Activated CD4-positive, alpha-beta T cell treated with anti-CD3 and anti-CD28 coated beads, Interleukin-10, Interleukin-2, amounts not matched to agents 100 ng/mL and 50 ng/mL, durations not matched to agents 16 hours and 8 hours (primary cell): ENCODE measurements at regions not wholly inside any gene's neighbourhood (a gene's known extent, or its start where the extent isn't known, plus 50 kb on each side); places are given as distances from the start of the nearest gene placed in this dataset.
"Not testable (repeated sequence)": the region's sequence is repeated elsewhere in the genome, so short reads cannot be mapped to it uniquely, and the experiment has no call there.

ENCODE experiments used
- DNase-seq: peaks from one replicate; pipeline ENCODE4 v3.0.0-alpha.2; 2020

DNA sequence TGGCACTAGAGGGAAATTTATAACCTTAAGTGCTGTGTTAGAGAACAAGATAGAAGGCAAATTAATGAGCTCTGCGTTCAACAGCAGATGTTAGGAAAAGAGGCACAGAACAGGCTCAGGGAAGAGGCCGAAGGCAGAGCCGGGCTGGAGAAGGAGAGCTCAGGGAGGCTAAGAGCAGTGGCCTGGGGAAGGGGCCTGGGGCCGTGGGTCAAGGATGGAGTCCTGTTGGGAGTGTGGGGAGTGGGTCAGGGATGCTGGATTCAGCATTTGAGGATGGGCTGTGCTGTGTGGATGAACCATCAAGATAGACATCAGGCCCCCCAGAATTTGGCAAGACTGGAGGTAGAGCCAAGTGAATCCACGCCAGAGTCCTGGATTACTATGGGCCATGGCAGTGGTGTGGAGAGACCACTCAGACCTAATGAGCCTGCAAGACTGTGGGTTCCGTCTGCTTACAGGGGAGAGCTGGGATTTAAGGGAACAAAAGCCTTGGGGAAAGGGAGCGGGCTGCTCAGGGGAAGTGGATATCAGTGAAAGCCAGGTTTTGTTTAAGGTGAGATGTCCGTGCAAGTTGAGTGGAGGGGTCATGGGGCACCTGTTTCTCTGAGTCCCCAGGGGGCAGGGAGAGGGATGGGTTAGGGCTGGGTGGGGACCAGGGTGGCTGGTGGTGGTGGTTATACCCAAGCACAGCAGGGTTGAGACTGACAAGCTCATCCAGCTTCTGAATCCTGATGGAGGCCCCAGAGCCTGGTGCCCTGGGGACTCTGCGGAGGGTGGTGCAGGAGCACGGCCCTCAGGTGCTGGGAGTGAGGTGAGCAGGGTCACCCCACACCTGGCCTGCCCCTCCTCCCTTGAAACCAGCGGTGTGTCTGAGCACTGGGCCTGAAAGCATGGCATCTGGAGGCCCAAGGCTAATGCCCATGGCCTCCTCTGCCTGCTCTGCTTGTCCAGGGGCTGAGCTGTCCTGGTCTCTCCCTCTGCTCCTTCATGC, 101.7 kb downstream of the BMS1 start:
- DNase-seq, result no peak

DNA sequence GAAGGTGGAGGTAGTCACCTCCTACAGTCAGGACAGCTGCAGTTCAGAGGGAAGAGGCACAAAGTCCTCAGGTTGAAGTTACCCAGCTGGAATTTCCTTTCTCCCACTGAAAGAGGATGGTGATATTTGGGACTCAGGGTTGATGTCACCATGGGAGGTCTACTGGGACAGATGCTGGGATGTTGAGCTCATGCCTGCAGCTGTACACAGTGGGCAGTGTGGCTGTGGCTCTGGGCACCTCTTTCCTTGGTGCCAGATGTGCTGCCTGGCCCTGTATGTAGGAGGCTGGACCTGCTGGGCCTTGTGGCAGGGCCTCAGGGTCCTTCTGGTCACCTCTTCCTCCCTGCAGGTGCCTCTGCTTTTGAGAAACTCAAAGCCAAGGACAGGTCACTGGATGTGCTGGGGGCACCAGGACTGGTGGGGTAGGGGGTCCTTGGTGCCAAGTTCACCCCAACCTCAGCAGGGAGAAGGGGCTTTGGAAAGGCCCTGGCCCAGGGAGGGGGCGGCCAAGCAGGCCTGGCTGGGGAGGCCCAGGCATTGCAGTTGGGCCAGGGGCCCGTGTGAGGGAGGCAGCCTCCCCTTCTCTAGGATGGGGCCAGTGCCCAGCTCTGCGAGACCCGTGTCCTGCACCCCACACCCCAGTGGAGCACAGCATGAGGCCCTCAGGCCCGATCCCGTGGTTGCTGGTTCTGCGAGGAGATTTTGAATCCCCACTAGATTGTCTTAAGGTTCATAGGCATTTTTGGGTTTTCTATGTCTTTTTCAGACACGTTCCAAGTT, 103.1 kb downstream of the BMS1 start:
- DNase-seq, result no peak

DNA sequence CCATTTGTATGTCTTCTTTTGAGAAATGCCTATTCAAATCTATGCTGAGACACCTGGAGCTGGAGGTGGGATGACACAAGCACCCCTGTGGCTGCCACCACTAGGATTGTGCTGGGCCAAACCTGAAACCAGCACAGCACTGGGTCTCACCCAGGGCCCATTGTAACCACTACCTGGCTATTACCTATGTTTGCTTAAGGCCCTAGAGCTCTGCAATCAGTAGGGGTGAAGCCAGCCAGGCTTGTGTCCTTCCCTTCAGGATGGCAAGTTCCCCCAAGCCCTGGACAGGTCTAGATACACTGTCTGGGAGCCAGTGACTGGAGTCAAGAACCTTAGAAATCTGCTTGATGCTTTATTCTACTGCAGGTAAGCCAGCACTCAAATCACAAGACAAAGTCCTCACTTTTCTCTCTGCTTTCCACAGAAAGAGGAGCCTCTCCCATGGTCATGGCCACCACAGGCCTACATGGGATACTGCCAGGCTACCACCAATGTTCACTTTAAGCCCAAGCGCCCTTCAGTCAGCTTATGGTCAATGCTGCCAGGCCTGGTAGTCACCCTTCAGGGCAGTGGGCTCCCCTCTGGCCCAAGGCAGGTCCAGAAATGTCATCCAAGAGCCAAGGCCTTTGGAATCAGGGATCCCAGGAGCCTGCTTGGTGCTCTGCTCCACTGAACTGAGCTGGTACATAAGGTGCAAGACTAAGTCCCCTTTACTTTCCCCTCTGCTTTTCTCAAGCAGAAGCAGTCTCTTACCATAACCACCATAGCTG, 105.3 kb downstream of the BMS1 start:
- no peak for DNase-seq

- DNase-seq, result no peak
Observed at GRCh38 chr10:42888504-42889095, 106.0 kb downstream of the BMS1 start.

DNA sequence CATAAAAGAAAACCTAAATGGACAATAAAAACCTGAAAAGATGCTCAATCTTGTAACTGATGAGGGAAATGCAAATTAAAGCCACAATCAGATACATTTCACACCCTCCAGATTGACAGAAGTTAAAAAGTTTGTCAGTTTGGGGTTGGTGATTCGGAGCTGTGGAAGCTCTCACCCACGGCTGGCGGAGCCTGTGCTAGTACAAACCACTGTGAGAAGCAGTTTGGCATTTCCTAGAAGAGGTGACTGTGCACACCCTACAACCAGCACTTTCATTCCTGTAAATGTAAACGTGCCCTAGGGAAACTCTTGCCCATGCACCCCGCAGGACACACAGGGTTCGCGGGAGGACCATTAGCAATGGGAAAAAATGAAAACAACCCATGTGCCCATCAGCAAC, 114.1 kb downstream of the BMS1 start:
- no peak for DNase-seq

DNA sequence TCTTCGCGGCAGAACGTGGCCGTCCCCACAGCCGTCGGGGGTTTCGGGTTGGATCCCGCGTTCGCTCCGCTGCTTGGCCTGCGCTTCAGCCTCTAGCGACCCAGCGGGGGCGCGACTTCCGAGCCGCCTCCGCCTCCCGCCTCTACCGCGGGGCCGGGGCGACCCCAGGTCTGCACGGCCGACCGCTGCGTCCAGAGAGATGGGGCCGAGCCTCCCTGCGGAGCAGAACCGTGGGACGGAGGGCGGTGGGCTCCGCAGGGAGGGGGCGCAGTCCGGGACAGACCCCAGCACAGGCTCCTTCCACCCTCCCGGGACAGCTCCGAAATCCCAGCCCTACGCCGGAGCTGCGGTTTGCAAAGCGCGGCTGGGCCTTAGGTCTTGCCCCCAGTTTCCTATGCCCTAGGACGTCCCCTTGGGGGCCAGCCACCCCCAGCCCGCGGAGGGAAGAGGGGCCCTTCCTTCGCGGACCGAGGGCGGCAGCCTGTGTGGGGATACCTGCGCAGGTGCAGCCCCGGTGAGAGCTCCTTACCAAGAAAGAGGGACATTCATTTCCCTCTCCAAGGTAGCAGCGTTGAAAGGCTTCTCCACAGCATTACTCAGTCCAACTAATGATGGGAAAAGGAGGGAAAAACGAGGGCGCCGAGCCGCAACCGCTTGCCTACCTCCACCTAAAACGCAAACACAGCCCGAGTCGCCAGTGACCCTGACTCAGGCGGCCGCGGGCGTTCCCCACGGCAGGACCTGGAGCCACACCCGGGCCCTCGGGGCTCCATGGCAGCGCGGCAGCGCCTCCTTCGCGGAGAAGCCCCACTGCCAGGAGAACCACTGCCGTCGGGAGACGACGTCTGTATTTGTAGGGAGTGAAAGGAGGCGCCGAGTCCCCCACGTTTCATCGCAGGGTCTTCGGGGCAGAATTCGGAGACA, 115.7 kb downstream of the BMS1 start:
- DNase-seq, result no peak

- DNase-seq, result no peak
Observed at GRCh38 chr10:42899036-42899435, 116.4 kb downstream of the BMS1 start.

DNA sequence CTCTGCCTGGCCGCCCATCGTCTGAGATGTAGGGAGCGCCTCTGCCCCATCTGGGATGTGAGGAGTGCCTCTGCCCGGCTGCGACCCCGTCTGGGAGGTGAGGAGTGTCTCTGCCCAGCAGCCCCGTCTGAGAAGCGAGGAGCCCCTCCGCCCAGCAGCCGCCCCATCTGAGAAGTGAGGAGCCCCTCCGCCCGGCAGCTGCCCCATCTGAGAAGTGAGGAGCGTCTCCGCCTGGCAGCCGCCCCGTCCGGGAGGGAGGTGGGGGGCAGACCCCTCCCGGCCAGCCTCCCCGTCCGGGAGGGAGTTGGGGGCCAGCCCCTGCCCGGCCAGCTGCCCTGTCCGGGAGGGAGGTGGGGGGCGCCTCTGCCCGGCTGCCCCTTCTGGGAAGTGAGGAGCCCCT, 117.8 kb downstream of the BMS1 start:
- not testable (repeated sequence) for DNase-seq

DNA sequence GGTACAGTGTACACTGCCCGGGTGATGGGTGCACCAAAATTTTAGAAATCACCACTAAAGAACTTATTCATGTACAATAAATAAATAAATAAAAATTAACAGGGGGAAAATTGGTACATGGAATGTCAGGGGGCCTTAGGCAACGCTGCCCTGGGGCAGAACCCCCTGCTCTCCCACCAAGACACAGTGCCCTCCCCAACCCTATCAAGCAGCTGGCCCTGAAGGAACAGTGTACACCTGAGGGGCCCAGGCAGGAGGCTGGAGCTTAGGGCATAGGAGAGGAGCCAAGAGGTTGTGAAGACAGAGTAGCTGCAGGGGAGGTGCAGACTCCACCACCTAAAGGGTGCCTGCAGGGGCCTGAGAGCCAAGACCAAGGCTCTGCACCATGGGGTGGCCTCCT, 128.8 kb downstream of the BMS1 start:
- DNase-seq, result no peak

DNA sequence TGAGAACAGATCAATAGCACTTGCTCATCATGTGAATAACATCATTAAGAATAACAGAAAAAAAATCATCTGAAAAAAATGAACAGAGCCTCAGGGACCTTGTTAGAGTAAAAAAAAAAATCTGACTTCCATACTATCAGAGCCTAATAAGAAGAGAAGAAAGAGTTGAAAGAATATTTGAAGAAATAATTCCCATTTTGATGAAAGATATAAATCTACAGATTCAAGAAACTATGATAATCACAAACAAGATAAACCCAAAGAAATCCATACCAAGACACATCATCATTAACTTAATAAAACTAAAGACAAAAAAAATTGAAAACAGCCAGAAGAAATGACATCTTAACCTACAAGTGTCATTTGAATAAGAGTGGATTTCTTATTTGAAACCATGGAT, 134.4 kb downstream of the BMS1 start:
- no peak for DNase-seq

DNA sequence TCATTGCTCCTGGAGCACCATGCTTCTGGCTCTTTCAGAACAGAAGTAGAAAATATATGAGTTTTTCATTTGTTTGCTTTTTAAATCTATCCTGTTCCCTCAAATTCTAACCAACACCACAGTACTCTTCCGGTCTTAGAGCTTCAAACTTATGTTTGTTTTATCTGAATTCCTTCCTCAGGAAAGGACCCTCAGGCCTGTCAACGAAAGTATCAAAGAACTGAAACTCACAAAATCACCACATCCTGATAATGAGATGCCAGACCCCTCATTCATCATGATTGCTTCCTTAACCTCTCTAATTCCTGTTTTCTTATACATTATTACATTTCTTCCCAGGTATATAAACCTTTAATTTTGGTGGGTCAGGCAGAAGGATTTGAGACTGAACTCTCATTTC, 135.2 kb downstream of the BMS1 start:
- no peak for DNase-seq

- DNase-seq, result no peak
Observed at GRCh38 chr10:42921951-42922350, 139.4 kb downstream of the BMS1 start.

DNA sequence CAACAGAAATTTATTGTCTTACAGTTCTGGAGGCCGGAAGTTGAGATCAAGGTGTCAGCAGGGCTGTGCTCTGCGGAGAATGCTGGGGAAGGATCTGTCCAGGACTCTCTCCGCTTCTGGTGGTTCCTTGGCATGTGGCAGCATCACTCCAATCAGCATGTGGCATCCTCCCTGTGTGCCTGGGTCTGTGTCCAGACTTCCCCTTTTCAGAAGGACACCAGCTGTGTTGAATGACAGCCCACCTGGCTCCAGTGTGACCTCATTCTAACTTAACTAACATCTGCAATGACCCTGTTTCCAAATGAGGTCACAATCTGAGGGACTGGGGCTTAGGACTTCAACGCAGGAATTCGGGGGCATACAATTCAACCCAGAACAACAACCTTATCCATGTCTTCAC, 141.9 kb downstream of the BMS1 start:
- no peak for DNase-seq

DNA sequence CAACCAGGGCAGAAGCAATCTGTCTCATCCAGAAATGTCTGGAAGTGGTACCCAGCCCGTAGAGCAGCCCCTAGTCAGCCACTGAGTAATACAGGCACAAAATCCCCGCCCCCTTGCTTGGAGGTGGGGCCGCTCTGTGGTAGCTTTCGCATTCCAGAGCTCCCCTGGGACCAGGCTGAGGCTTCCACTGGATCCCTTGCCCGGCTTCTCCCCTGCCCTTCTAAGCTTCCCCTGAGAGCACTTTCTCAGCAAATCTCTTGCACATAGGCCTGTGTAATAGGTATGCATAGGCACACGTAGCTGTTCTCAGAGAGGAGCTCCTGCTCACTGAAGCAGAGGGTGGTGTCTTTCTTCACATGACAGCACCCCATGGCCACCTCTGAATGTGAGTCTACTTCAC, 144.2 kb downstream of the BMS1 start:
- no peak for DNase-seq

GRCh38 chr10:42928064-42928463, 145.5 kb downstream of the BMS1 start:
- DNase-seq, result no peak

GRCh38 chr10:42929236-42929635, 146.6 kb downstream of the BMS1 start:
- no peak for DNase-seq

DNA sequence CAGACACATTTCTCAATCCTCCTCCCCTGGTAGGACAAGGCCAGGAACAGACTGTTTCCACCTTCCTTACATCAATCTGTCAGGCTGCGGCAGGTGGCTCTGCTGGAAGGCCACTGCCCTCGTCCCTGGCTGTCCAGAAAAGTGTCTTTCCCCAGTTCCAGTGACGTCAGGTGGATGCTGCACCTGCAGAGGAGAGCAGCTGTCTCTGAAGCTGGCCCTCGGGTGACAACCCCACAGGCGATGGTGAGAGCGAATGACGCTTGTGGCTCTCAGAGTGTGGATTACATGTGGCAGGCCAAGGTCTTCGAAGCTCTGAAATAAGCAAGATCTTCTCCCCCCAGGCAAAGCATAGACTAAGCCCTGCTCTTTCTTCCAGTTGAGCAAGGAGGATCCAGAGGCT, 146.9 kb upstream of the RET start:
- DNase-seq, result no peak

DNA sequence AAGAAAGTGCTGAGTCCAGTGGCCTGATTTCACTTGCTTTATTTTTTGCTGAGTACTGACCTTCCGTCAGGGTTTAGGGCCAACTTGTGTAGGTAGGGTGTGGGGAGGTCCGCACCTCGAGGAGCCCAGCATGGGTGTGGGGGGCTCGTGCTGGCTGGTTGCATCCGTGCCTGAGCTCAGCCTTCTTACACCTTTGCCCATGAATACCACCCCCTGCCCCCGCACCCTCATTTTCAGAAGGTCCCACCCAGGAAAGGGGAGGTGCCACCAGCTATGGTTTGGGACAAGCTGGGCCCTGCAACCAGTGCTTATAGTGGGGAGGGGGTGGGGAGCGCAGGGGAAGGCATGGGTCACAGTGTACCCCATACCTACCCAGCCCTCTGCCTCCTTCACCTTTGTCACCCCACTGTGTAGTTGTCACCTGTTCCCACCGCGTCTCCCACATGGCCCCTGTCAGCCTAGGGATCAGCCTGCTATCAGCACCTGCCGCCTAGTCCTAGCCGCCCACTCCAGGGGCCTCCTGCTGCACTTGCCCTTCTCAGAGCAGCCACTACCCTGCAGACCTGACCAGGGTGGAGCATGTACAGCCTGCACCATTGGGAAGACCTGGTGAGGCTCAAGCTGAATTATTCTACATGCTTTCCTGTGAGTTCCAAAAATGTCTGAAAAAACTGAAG, 146.2 kb upstream of the RET start:
- no peak for DNase-seq

DNA sequence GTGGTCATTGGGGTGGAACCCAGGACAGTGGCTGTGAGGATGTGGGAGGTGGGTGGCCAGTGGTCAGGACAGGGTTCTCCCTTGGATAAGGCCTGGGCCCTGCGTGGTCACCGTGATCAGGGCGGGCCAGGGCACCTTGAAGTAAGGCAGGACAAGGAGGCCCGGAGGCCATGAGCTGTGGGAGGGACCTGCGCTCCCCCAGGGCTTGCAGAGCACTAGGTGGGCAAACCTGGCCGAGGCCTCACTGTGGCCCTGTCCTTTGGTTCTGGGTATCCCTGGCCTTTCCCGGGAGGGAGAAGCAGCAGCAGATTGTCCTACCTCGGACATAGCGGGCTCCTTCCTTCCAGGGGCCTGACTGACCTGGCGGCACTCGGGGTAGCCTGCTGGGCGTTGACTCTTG, 144.8 kb upstream of the RET start:
- no peak for DNase-seq

GRCh38 chr10:42932735-42933447, 144.0 kb upstream of the RET start:
- peak; percentile 14 for DNase-seq
